HEK293T (cell line): ENCODE measurements at regions not wholly inside any gene's neighbourhood (a gene's known extent, or its start where the extent isn't known, plus 50 kb on each side); places are given as distances from the start of the nearest gene placed in this dataset.

Experiments
- CTCF ChIA-PET: fragments of 350-600 bp; formaldehyde crosslinking; extraction: SDS; loops from one replicate; lab custom pipeline; 2021; ENCODE audit warnings: antibody characterized with exemption, inconsistent platforms; lab: Yijun Ruan, JAX
- POLR2A ChIA-PET: fragments of 350-600 bp; formaldehyde crosslinking; extraction: SDS; loops from one replicate; lab custom pipeline; 2020; ENCODE audit warnings: antibody characterized with exemption, inconsistent platforms; lab: Yijun Ruan, JAX
- DNase-seq: peaks from one replicate; pipeline ENCODE4 v3.0.0; 2012; ENCODE audit warnings: mixed read lengths; ENCODE audit errors: extremely low spot score
- ARNT ChIP-seq: fragments of 450-650 bp; IDR thresholded peaks from 2 replicates; pipeline ENCODE4 v1.6.1; 2017; ENCODE audit warnings: mild to moderate bottlenecking
- BHLHE40 ChIP-seq: fragments of 450-650 bp; IDR thresholded peaks from 2 replicates; pipeline ENCODE4 v1.6.1; 2016; ENCODE audit warnings: mild to moderate bottlenecking, moderate library complexity, borderline replicate concordance
- CTBP1 ChIP-seq: fragments of 450-650 bp; IDR thresholded peaks from 2 replicates; pipeline ENCODE4 v1.6.1; 2016; ENCODE audit warnings: borderline replicate concordance
- ELF4 ChIP-seq: fragments of 450-650 bp; IDR thresholded peaks from 2 replicates; pipeline ENCODE4 v1.6.1; 2017; ENCODE audit warnings: antibody characterized with exemption
- FOXA1 ChIP-seq: fragments of 450-650 bp; IDR thresholded peaks from 2 replicates; pipeline ENCODE4 v1.6.1; 2016; ENCODE audit warnings: mild to moderate bottlenecking
- FOXK2 ChIP-seq: fragments of 450-650 bp; IDR thresholded peaks from 2 replicates; pipeline ENCODE4 v1.6.1; 2016; ENCODE audit warnings: mild to moderate bottlenecking
- FOXM1 ChIP-seq: fragments of 450-650 bp; IDR thresholded peaks from 2 replicates; pipeline ENCODE4 v1.6.1; 2017; ENCODE audit warnings: mild to moderate bottlenecking, borderline replicate concordance
- HDGF ChIP-seq: fragments of 450-650 bp; IDR thresholded peaks from 2 replicates; pipeline ENCODE4 v1.6.1; 2017; ENCODE audit warnings: antibody characterized with exemption, borderline replicate concordance
- L3MBTL2 ChIP-seq: fragments of 450-650 bp; conservative IDR thresholded peaks from 2 replicates; pipeline ENCODE4 v1.6.1; 2016; ENCODE audit warnings: mild to moderate bottlenecking
- LEF1 ChIP-seq: fragments of 450-650 bp; IDR thresholded peaks from 2 replicates; pipeline ENCODE4 v1.6.1; 2017; ENCODE audit warnings: mild to moderate bottlenecking, borderline replicate concordance
- NFRKB ChIP-seq: fragments of 450-650 bp; IDR thresholded peaks from 2 replicates; pipeline ENCODE4 v1.6.1; 2016; ENCODE audit warnings: mild to moderate bottlenecking, moderate library complexity
- PKNOX1 ChIP-seq: fragments of 450-650 bp; IDR thresholded peaks from 2 replicates; pipeline ENCODE4 v1.6.1; 2016
- SP1 ChIP-seq: fragments of 450-650 bp; IDR thresholded peaks from 2 replicates; pipeline ENCODE4 v1.6.1; 2017
- SUZ12 ChIP-seq: fragments of 450-650 bp; IDR thresholded peaks from 2 replicates; pipeline ENCODE4 v1.6.1; 2016; ENCODE audit warnings: mild to moderate bottlenecking
- TARDBP ChIP-seq: fragments of 450-650 bp; IDR thresholded peaks from 2 replicates; pipeline ENCODE4 v1.6.1; 2016
- ZNF384 ChIP-seq: fragments of 450-650 bp; IDR thresholded peaks from 2 replicates; pipeline ENCODE4 v1.6.1; 2016

- ChIA-PET POLR2A (no interaction called here), CTCF (no interaction called here)
- TF ChIP-seq HDGF, result no peak
- no peak for TF ChIP-seq SP1
- TF ChIP-seq ARNT, result no peak
- no peak for TF ChIP-seq NFRKB
- no peak for TF ChIP-seq CTBP1
- no peak for TF ChIP-seq FOXK2
- TF ChIP-seq ELF4, result no peak
- no peak for TF ChIP-seq FOXA1
- TF ChIP-seq ZNF384, result no peak
- DNase-seq, result no peak
These were observed 120.0 kb upstream of the FAM98A start for GRCh38 chr2:33719067-33719466.

- ChIA-PET CTCF (no interaction called here), POLR2A (no interaction called here)
- TF ChIP-seq BHLHE40 (no peak), FOXA1 (no peak)
- no peak for DNase-seq
These were observed 113.6 kb upstream of the FAM98A start for GRCh38 chr2:33712674-33713073.

GRCh38 chr2:33709951-33710350 lies 110.9 kb upstream of the FAM98A start:
- CTCF ChIA-PET, result no interaction called here
- POLR2A ChIA-PET, result no interaction called here
- TF ChIP-seq PKNOX1 (no peak), SP1 (no peak), LEF1 (no peak), BHLHE40 (no peak), ARNT (no peak), L3MBTL2 (no peak), TARDBP (no peak), SUZ12 (no peak), ZNF384 (no peak), NFRKB (no peak), FOXM1 (no peak)
- DNase-seq, result no peak

- DNase-seq, result no peak
- ChIA-PET CTCF (no interaction called here), POLR2A (no interaction called here)
- no peak for TF ChIP-seq ELF4
- no peak for TF ChIP-seq PKNOX1
- no peak for TF ChIP-seq TARDBP
- no peak for TF ChIP-seq BHLHE40
- TF ChIP-seq ARNT, result no peak
These were observed 108.2 kb upstream of the FAM98A start for GRCh38 chr2:33707312-33707711.

GRCh38 chr2:33706410-33706809 lies 107.3 kb upstream of the FAM98A start:
- TF ChIP-seq HDGF (no peak), TARDBP (no peak), LEF1 (no peak), FOXK2 (no peak), SUZ12 (no peak), L3MBTL2 (no peak), ARNT (no peak), PKNOX1 (no peak), ELF4 (no peak), NFRKB (no peak)
- CTCF ChIA-PET, result no interaction called here

GRCh38 chr2:33704406-33704855 lies 105.3 kb upstream of the FAM98A start:
- POLR2A ChIA-PET, result no interaction called here

More at GRCh38 chr2:33706410-33706809, 107.3 kb upstream of the FAM98A start:
- POLR2A ChIA-PET, result no interaction called here
- no peak for DNase-seq

More at GRCh38 chr2:33704406-33704855, 105.3 kb upstream of the FAM98A start:
- DNase-seq, result no peak
- TF ChIP-seq FOXK2 (no peak), BHLHE40 (no peak), PKNOX1 (no peak), FOXA1 (no peak), FOXM1 (no peak), TARDBP (no peak), SUZ12 (no peak), SP1 (no peak), LEF1 (no peak), L3MBTL2 (no peak), NFRKB (no peak), ELF4 (no peak), ZNF384 (no peak), HDGF (no peak), CTBP1 (no peak), ARNT (no peak)
- CTCF ChIA-PET, result no interaction called here
